HG03108 (cell line): ENCODE measurements at regions not wholly inside any gene's neighbourhood (a gene's known extent, or its start where the extent isn't known, plus 50 kb on each side); places are given as distances from the start of the nearest gene placed in this dataset.
A peak's percentile ranks its signal among the peaks of the same experiment; 100 is the strongest.
"Not testable (repeated sequence)": the region's sequence is repeated elsewhere in the genome, so short reads cannot be mapped to it uniquely, and the experiment has no call there.

Experiments used
- ATAC-seq: cut with Tn5 transposase; IDR thresholded peaks from one replicate; pipeline ENCODE4 v1.9.1; 2021; ENCODE audit warnings: moderate library complexity; ENCODE audit not compliant: unreplicated experiment

- ATAC-seq, result not testable (repeated sequence)
Measured at GRCh38 chr9:67708109-67708508, 150.6 kb upstream of the ANKRD20A1 start.

- not testable (repeated sequence) for ATAC-seq
Measured at GRCh38 chr9:67711429-67711828, 147.3 kb upstream of the ANKRD20A1 start.

- not testable (repeated sequence) for ATAC-seq
Measured at GRCh38 chr9:67711931-67712330, 146.8 kb upstream of the ANKRD20A1 start.

- ATAC-seq, result not testable (repeated sequence)
Measured at GRCh38 chr9:67712956-67713355, 145.8 kb upstream of the ANKRD20A1 start.

GRCh38 chr9:67717830-67718388 is 140.8 kb upstream of the ANKRD20A1 start:
- ATAC-seq, result not testable (repeated sequence)

GRCh38 chr9:67720491-67720890 is 138.2 kb upstream of the ANKRD20A1 start:
- not testable (repeated sequence) for ATAC-seq

- peak; percentile 71 for ATAC-seq
Measured at GRCh38 chr9:67722460-67723090, 136.2 kb upstream of the ANKRD20A1 start.

GRCh38 chr9:67723185-67723584 is 135.5 kb upstream of the ANKRD20A1 start:
- ATAC-seq, result not testable (repeated sequence)

- ATAC-seq, result not testable (repeated sequence)
Measured at GRCh38 chr9:67724885-67725284, 133.8 kb upstream of the ANKRD20A1 start.

- peak; percentile 81 for ATAC-seq
Measured at GRCh38 chr9:67726213-67726988, 132.3 kb upstream of the ANKRD20A1 start.

GRCh38 chr9:67763133-67763532 is 95.6 kb upstream of the ANKRD20A1 start:
- not testable (repeated sequence) for ATAC-seq

GRCh38 chr9:67771807-67772206 is 86.9 kb upstream of the ANKRD20A1 start:
- ATAC-seq, result not testable (repeated sequence)

GRCh38 chr9:67800170-67800569 is 58.6 kb upstream of the ANKRD20A1 start:
- ATAC-seq, result not testable (repeated sequence)
